ENCODE measurements at regions not wholly inside any gene's neighbourhood (a gene's known extent, or its start where the extent isn't known, plus 50 kb on each side); places are given as distances from the start of the nearest gene placed in this dataset.
"Not testable (repeated sequence)": the region's sequence is repeated elsewhere in the genome, so short reads cannot be mapped to it uniquely, and the experiment has no call there.

- no peak for DNase-seq
Measured at GRCh38 chr5:124148574-124148973, 597.9 kb downstream of the ZNF608 start.

- DNase-seq = no peak
Measured at GRCh38 chr5:124140060-124140459, 606.4 kb downstream of the ZNF608 start.

- DNase-seq = no peak
Measured at GRCh38 chr5:124139477-124139876, 607.0 kb downstream of the ZNF608 start.

GRCh38 chr5:124136609-124137008, 609.8 kb downstream of the ZNF608 start:
- DNase-seq = no peak

GRCh38 chr5:124134941-124135340, 611.5 kb downstream of the ZNF608 start:
- no peak for DNase-seq

GRCh38 chr5:124133406-124133805, 613.0 kb downstream of the ZNF608 start:
- no peak for DNase-seq

GRCh38 chr5:124132843-124133242, 613.6 kb downstream of the ZNF608 start:
- DNase-seq = no peak

- no peak for DNase-seq
Measured at GRCh38 chr5:124131466-124131865, 615.0 kb downstream of the ZNF608 start.

- no peak for DNase-seq
Measured at GRCh38 chr5:124130816-124131215, 615.6 kb downstream of the ZNF608 start.

- no peak for DNase-seq
Measured at GRCh38 chr5:124128867-124129266, 616.9 kb downstream of the CSNK1G3 start.

GRCh38 chr5:124126504-124127217, 614.7 kb downstream of the CSNK1G3 start:
- DNase-seq = no peak

- no peak for DNase-seq
Measured at GRCh38 chr5:124124711-124125229, 612.8 kb downstream of the CSNK1G3 start.

- no peak for DNase-seq
Measured at GRCh38 chr5:124121198-124121597, 609.2 kb downstream of the CSNK1G3 start.

GRCh38 chr5:124114911-124115310, 602.9 kb downstream of the CSNK1G3 start:
- DNase-seq = no peak

- DNase-seq = no peak
Measured at GRCh38 chr5:124111886-124112285, 599.9 kb downstream of the CSNK1G3 start.

- DNase-seq = no peak
Measured at GRCh38 chr5:124110942-124111341, 599.0 kb downstream of the CSNK1G3 start.

GRCh38 chr5:124105326-124105725, 593.3 kb downstream of the CSNK1G3 start:
- no peak for DNase-seq

- DNase-seq = no peak
Measured at GRCh38 chr5:124104821-124105220, 592.8 kb downstream of the CSNK1G3 start.

GRCh38 chr5:124104344-124104743, 592.4 kb downstream of the CSNK1G3 start:
- no peak for DNase-seq

- no peak for DNase-seq
Measured at GRCh38 chr5:124103671-124104070, 591.7 kb downstream of the CSNK1G3 start.

GRCh38 chr5:124103056-124103455, 591.1 kb downstream of the CSNK1G3 start:
- not testable (repeated sequence) for DNase-seq

GRCh38 chr5:124102486-124102885, 590.5 kb downstream of the CSNK1G3 start:
- no peak for DNase-seq

GRCh38 chr5:124093658-124094057, 581.7 kb downstream of the CSNK1G3 start:
- no peak for DNase-seq

GRCh38 chr5:124090115-124090514, 578.1 kb downstream of the CSNK1G3 start:
- DNase-seq = no peak

GRCh38 chr5:124089578-124089977, 577.6 kb downstream of the CSNK1G3 start:
- DNase-seq = no peak

Data from SIG-M5 (cell line).